AG04450 (cell line): ENCODE measurements at regions not wholly inside any gene's neighbourhood (a gene's known extent, or its start where the extent isn't known, plus 50 kb on each side); places are given as distances from the start of the nearest gene placed in this dataset.

Source experiments
- CTCF ChIA-PET: fragments of 300-600, 350-600 bp; formaldehyde crosslinking; extraction: SDS; loops from one replicate; lab custom pipeline; 2022; ENCODE audit warnings: antibody characterized with exemption, inconsistent platforms; lab: Charles Lee
- POLR2A ChIA-PET: fragments of 350-600 bp; formaldehyde crosslinking; extraction: SDS; loops from one replicate; lab custom pipeline; 2021; ENCODE audit warnings: antibody characterized with exemption, inconsistent platforms; lab: Yijun Ruan, JAX
- DNase-seq: peaks from one replicate; pipeline ENCODE4 v3.0.0-alpha.2; 2011; ENCODE audit warnings: low read depth, low spot score
- H3K27ac ChIP-seq: one replicate; pipeline ENCODE4 v1.5.1; 2012; ENCODE audit warnings: low read depth, low read length, control low read depth
- H3K27me3 ChIP-seq: one replicate; pipeline ENCODE4 v1.6.0; 2012; ENCODE audit warnings: low read length; ENCODE audit not compliant: control insufficient read depth, insufficient read depth
- H3K4me3 ChIP-seq: 2 replicates; pipeline ENCODE4 v1.5.1; 2011; ENCODE audit warnings: mild to moderate bottlenecking, low read depth, low read length, control low read depth
- H3K9me3 ChIP-seq: 2 replicates; pipeline ENCODE4 v1.5.1; 2012; ENCODE audit warnings: low read length; ENCODE audit not compliant: control insufficient read depth, insufficient read depth
- CTCF ChIP-seq: IDR thresholded peaks from 2 replicates; pipeline ENCODE4 v1.5.1; 2011; ENCODE audit warnings: low read depth, low read length, control low read depth, inconsistent platforms

GRCh38 chr1:217253351-217253750, 377.5 kb downstream of the GPATCH2 start:
- no peak for TF ChIP-seq CTCF
- no peak overlapping the region for H3K4me3 ChIP-seq
- no peaks in the 10 kb centered on the region for H3K27me3 ChIP-seq
- CTCF ChIA-PET, result no interaction called here
- POLR2A ChIA-PET, result no interaction called here
- H3K27ac ChIP-seq, result no peak overlapping the region
- no peaks in the 10 kb centered on the region for H3K9me3 ChIP-seq
- no peak for DNase-seq

GRCh38 chr1:217251121-217251520, 379.8 kb downstream of the GPATCH2 start:
- Histone ChIP-seq H3K27ac (no peak overlapping the region), H3K4me3 (no peak overlapping the region), H3K9me3 (no peaks in the 10 kb centered on the region), H3K27me3 (no peaks in the 10 kb centered on the region)
- ChIA-PET POLR2A (no interaction called here), CTCF (no interaction called here)
- TF ChIP-seq CTCF, result no peak
- DNase-seq, result no peak

GRCh38 chr1:217249857-217250256, 381.0 kb downstream of the GPATCH2 start:
- ChIA-PET POLR2A (no interaction called here), CTCF (no interaction called here)
- Histone ChIP-seq H3K4me3 (no peak overlapping the region), H3K27ac (no peak overlapping the region), H3K9me3 (no peaks in the 10 kb centered on the region), H3K27me3 (no peaks in the 10 kb centered on the region)
- no peak for TF ChIP-seq CTCF
- DNase-seq, result no peak

GRCh38 chr1:217244971-217245370, 385.9 kb downstream of the GPATCH2 start:
- ChIA-PET CTCF (no interaction called here), POLR2A (no interaction called here)
- no peak for TF ChIP-seq CTCF
- H3K27ac ChIP-seq, result no peak overlapping the region
- no peak overlapping the region for H3K4me3 ChIP-seq
- H3K9me3 ChIP-seq, result no peaks in the 10 kb centered on the region
- DNase-seq, result no peak
- H3K27me3 ChIP-seq, result no peaks in the 10 kb centered on the region

GRCh38 chr1:217240656-217241055, 390.2 kb downstream of the GPATCH2 start:
- no peaks in the 10 kb centered on the region for H3K27me3 ChIP-seq
- TF ChIP-seq CTCF, result no peak
- ChIA-PET CTCF (no interaction called here), POLR2A (no interaction called here)
- H3K4me3 ChIP-seq, result no peak overlapping the region
- DNase-seq, result no peak
- no peaks in the 10 kb centered on the region for H3K9me3 ChIP-seq
- H3K27ac ChIP-seq, result no peak overlapping the region
